ENCODE measurements at regions not wholly inside any gene's neighbourhood (a gene's known extent, or its start where the extent isn't known, plus 50 kb on each side); places are given as distances from the start of the nearest gene placed in this dataset.

DNA sequence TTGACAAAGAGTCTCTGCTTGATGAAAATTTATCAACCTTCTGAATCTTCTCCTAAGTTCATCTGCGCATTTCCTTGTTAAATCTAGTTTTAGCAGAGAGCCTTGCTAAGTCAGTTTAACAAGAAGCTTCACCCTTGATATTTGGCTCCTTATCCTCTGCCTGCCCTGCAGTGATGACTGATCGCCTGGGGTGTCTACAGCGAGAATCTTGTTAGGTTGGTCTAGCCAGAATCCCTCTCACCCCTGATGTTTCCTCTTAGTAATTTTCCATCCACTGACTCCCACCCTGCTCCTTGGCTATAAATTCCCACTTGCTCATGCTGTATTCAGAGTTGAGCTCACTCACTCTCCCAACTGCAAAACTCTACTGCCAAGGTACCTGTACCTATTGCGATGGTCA is 114.1 kb downstream of the TENT5A start:
- no peak for DNase-seq
- no peak overlapping the region for H3K27ac ChIP-seq
- H3K36me3 ChIP-seq, result no peaks in the 10 kb centered on the region
- no peaks in the 10 kb centered on the region for H3K9me3 ChIP-seq
- H3K27me3 ChIP-seq, result no peaks in the 10 kb centered on the region
- H3K9ac ChIP-seq (ENCODE audit: low read depth in 2 of 2, low read length in 2 of 2), result no peak overlapping the region
- intact Hi-C loops (cut with DNase I), result no loop called here
- H3K4me3 ChIP-seq, result no peak overlapping the region
- H3K4me1 ChIP-seq, result no peaks in the 10 kb centered on the region
- TF ChIP-seq, protein P1, sequence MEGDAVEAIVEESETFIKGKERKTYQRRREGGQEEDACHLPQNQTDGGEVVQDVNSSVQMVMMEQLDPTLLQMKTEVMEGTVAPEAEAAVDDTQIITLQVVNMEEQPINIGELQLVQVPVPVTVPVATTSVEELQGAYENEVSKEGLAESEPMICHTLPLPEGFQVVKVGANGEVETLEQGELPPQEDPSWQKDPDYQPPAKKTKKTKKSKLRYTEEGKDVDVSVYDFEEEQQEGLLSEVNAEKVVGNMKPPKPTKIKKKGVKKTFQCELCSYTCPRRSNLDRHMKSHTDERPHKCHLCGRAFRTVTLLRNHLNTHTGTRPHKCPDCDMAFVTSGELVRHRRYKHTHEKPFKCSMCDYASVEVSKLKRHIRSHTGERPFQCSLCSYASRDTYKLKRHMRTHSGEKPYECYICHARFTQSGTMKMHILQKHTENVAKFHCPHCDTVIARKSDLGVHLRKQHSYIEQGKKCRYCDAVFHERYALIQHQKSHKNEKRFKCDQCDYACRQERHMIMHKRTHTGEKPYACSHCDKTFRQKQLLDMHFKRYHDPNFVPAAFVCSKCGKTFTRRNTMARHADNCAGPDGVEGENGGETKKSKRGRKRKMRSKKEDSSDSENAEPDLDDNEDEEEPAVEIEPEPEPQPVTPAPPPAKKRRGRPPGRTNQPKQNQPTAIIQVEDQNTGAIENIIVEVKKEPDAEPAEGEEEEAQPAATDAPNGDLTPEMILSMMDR (IDR thresholded peaks at IDR 0.05), result no peak

DNA sequence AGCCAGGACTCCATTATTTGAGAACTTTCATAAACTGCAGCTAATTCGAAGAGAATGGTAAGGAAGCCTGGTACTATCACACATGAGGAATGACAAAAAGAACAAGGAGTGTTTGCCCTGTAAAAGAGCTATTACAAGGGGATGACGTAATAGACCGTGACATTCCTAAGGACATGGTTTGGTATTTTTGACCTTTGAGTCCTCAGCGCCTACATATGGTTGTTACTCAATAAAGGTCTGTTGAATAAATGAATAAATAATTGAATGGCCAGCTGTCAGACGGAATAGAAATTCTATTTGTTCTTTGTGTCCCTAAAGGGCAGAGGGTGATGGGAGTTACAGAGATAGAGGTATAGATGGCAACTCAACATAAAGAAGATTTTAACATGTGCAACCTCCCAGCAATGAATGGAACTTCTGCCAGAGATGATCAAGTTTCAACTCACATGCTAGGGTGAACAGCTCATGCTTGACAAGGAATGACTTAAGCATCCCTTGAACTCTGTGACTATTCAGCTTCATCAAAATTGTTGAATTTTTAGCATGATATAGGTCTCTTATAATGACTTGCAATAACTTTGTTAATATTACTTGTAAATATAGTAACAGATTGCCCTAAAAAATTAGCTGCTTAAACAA is 115.4 kb downstream of the TENT5A start:
- Histone ChIP-seq H3K27me3 (no peaks in the 10 kb centered on the region), H3K4me3 (no peak overlapping the region), H3K9ac (ENCODE audit: low read depth in 2 of 2, low read length in 2 of 2) (no peak overlapping the region), H3K4me1 (no peaks in the 10 kb centered on the region), H3K9me3 (no peaks in the 10 kb centered on the region), H3K36me3 (no peaks in the 10 kb centered on the region), H3K27ac (no peak overlapping the region)
- no peak for DNase-seq
- intact Hi-C loops (cut with DNase I), result no loop called here
- TF ChIP-seq, protein P1 (IDR thresholded peaks at IDR 0.05), result no peak

DNA sequence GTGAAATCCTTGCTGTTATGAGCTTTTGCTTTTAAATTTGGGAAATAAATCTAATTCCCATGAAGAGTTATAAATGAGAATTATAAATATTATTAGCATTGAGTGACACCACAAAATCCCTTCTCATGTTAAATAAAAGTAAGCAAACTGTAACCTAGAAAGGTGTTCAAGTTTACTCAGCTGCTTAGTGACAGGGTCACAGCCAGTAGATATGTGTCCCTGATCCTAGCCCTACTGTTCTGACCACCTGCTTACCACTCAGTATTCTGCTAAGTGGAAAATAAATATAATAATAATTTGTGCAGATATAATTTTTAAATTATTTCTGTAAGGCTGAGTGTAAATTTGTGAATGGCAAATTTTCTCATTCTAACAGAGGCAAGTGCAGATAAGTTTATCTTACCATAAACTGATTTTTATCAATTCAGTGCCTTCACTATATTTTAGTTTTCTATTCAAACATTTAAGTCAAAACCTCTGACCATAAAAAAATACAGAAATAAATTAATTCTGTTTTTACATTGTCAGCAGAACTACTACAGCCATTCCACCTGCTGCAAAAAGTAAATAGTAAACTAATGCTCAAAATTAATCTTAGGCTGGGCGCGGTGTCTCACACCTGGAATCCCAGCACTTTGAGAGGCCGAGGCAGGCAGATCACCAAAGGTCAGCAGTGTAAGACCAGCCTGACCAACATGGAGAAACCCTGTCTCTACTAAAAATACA is 118.2 kb downstream of the TENT5A start:
- H3K27me3 ChIP-seq, result no peaks in the 10 kb centered on the region
- no peaks in the 10 kb centered on the region for H3K36me3 ChIP-seq
- no peak overlapping the region for H3K4me3 ChIP-seq
- DNase-seq, result no peak
- H3K4me1 ChIP-seq, result no peaks in the 10 kb centered on the region
- H3K27ac ChIP-seq, result no peak overlapping the region
- intact Hi-C loops (cut with DNase I), result no loop called here
- TF ChIP-seq, protein P1 (IDR thresholded peaks at IDR 0.05), result no peak
- no peaks in the 10 kb centered on the region for H3K9me3 ChIP-seq
- no peak overlapping the region for H3K9ac ChIP-seq (ENCODE audit: low read depth in 2 of 2, low read length in 2 of 2)

DNA sequence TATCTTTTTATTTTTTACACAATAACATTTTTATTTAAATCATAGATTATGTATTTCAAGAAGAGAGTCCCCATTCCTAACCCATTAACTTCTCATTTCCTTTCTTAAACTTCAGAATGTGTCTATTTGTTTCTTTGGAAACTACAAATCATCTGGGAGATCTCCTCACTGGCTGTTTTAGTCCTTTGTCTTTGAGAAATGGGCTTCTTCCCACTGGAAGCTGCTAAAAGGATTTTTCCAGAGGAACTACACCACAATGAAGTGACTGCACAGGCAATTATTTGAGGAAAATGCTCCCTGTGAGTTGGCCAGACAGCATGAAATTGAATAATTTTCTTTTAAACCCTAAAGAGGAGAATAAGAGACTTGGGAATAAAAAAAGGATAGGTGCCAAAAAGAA is 119.1 kb downstream of the TENT5A start:
- H3K27me3 ChIP-seq, result no peaks in the 10 kb centered on the region
- no peaks in the 10 kb centered on the region for H3K4me1 ChIP-seq
- no peaks in the 10 kb centered on the region for H3K9me3 ChIP-seq
- H3K36me3 ChIP-seq, result no peaks in the 10 kb centered on the region
- H3K4me3 ChIP-seq, result no peak overlapping the region
- TF ChIP-seq, protein P1 (IDR thresholded peaks at IDR 0.05), result no peak
- no peak for DNase-seq
- no peak overlapping the region for H3K9ac ChIP-seq (ENCODE audit: low read depth in 2 of 2, low read length in 2 of 2)
- intact Hi-C loops (cut with DNase I), result no loop called here
- H3K27ac ChIP-seq, result no peak overlapping the region

DNA sequence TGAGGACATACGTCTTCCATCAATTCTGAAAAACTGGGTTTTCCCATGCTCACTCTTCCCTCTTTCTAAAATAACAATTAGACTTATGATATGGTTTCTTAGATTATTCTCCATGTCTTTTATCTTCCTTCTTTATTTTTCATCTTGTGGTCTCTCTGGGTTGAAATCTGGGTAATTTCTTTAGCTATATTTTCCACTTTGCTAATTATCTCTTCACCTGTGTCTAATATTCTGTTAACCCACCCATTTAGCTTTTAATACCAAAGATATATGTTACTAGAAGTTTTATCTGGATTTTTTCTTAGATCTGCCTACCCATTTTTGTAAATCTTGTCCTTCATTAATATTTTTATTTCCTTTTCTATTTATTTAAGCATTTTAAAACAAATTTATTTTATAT is 121.8 kb downstream of the TENT5A start:
- TF ChIP-seq, protein P1 (IDR thresholded peaks at IDR 0.05), result no peak
- no peak overlapping the region for H3K27ac ChIP-seq
- DNase-seq, result no peak
- no peaks in the 10 kb centered on the region for H3K4me1 ChIP-seq
- no peaks in the 10 kb centered on the region for H3K27me3 ChIP-seq
- H3K36me3 ChIP-seq, result no peaks in the 10 kb centered on the region
- no peak overlapping the region for H3K9ac ChIP-seq (ENCODE audit: low read depth in 2 of 2, low read length in 2 of 2)
- intact Hi-C loops (cut with DNase I), result no loop called here
- no peak overlapping the region for H3K4me3 ChIP-seq
- H3K9me3 ChIP-seq, result no peaks in the 10 kb centered on the region
